GM06990 (cell line): ENCODE measurements at regions not wholly inside any gene's neighbourhood (a gene's known extent, or its start where the extent isn't known, plus 50 kb on each side); places are given as distances from the start of the nearest gene placed in this dataset.

ENCODE experiments used
- DNase-seq: peaks from one replicate; pipeline ENCODE4 v3.0.0-alpha.2; 2011; ENCODE audit not compliant: insufficient read length; ENCODE audit errors: extremely low read depth
- H3K27me3 ChIP-seq: replicated peaks from 2 replicates; pipeline ENCODE4 v1.6.0; 2011; ENCODE audit warnings: low read length; ENCODE audit not compliant: control insufficient read depth, insufficient read depth
- H3K36me3 ChIP-seq: 2 replicates; pipeline ENCODE4 v1.5.1; 2011; ENCODE audit warnings: low read length; ENCODE audit not compliant: control insufficient read depth, insufficient read depth
- H3K4me3 ChIP-seq: replicated peaks from 2 replicates; pipeline ENCODE4 v1.5.1; 2011; ENCODE audit warnings: low read depth, mild to moderate bottlenecking, control low read depth, low read length
- CTCF ChIP-seq: IDR thresholded peaks from 2 replicates; pipeline ENCODE4 v1.5.1; 2011; ENCODE audit warnings: low read length, control low read depth, mild to moderate bottlenecking, inconsistent platforms; ENCODE audit not compliant: insufficient read depth, poor library complexity, severe bottlenecking

- TF ChIP-seq CTCF = no peak
- no peaks in the 10 kb centered on the region for H3K36me3 ChIP-seq
- no peak overlapping the region for H3K4me3 ChIP-seq
- no peaks in the 10 kb centered on the region for H3K27me3 ChIP-seq
- no peak for DNase-seq
Measured at GRCh38 chr6:156313037-156313436, 464.1 kb upstream of the ARID1B start.

GRCh38 chr6:156311291-156311690, 465.9 kb upstream of the ARID1B start:
- Histone ChIP-seq H3K36me3 (no peaks in the 10 kb centered on the region), H3K4me3 (no peak overlapping the region), H3K27me3 (no peaks in the 10 kb centered on the region)
- DNase-seq = no peak
- no peak for TF ChIP-seq CTCF

- no peak overlapping the region for H3K4me3 ChIP-seq
- DNase-seq = no peak
- no peak for TF ChIP-seq CTCF
Measured at GRCh38 chr6:156310701-156311100, 466.5 kb upstream of the ARID1B start.

GRCh38 chr6:156309017-156309416, 468.2 kb upstream of the ARID1B start:
- TF ChIP-seq CTCF = no peak
- no peaks in the 10 kb centered on the region for H3K36me3 ChIP-seq
- no peaks in the 10 kb centered on the region for H3K27me3 ChIP-seq
- no peak overlapping the region for H3K4me3 ChIP-seq
- no peak for DNase-seq

More at GRCh38 chr6:156310701-156311100, 466.5 kb upstream of the ARID1B start:
- Histone ChIP-seq H3K36me3 (no peaks in the 10 kb centered on the region), H3K27me3 (no peaks in the 10 kb centered on the region)

- no peak for DNase-seq
- Histone ChIP-seq H3K36me3 (no peaks in the 10 kb centered on the region), H3K27me3 (no peaks in the 10 kb centered on the region), H3K4me3 (no peak overlapping the region)
- TF ChIP-seq CTCF = no peak
Measured at GRCh38 chr6:156308604-156309003, 468.6 kb upstream of the ARID1B start.

- no peak for TF ChIP-seq CTCF
- H3K36me3 ChIP-seq = no peaks in the 10 kb centered on the region
Measured at GRCh38 chr6:156306531-156306930, 470.6 kb upstream of the ARID1B start.

More at GRCh38 chr6:156306531-156306930, 470.6 kb upstream of the ARID1B start:
- Histone ChIP-seq H3K4me3 (no peak overlapping the region), H3K27me3 (no peaks in the 10 kb centered on the region)
- no peak for DNase-seq
